WTC11 (cell line): ENCODE measurements at regions not wholly inside any gene's neighbourhood (a gene's known extent, or its start where the extent isn't known, plus 50 kb on each side); places are given as distances from the start of the nearest gene placed in this dataset.

ENCODE experiments used
- AFF4 ChIP-seq: sonication (generic); formaldehyde crosslinking; IDR thresholded peaks from 2 replicates; pipeline ENCODE4 v1.8.1; 2023; ENCODE audit warnings: mild to moderate bottlenecking, missing genetic modification reagents, borderline replicate concordance
- CREM ChIP-seq: sonication (generic); formaldehyde crosslinking; IDR thresholded peaks from 2 replicates; pipeline ENCODE4 v1.8.1; 2022; ENCODE audit warnings: mild to moderate bottlenecking, missing genetic modification reagents, moderate library complexity
- ETV6 ChIP-seq: sonication (generic); formaldehyde crosslinking; IDR thresholded peaks from 2 replicates; pipeline ENCODE4 v1.8.1; 2022; ENCODE audit warnings: mild to moderate bottlenecking, missing genetic modification reagents
- FOXK1 ChIP-seq: sonication (generic); formaldehyde crosslinking; IDR thresholded peaks from 2 replicates; pipeline ENCODE4 v1.8.0; 2022; ENCODE audit warnings: mild to moderate bottlenecking, moderate library complexity, missing genetic modification reagents
- FOXP1 ChIP-seq: sonication (generic); formaldehyde crosslinking; IDR thresholded peaks from 2 replicates; pipeline ENCODE4 v1.8.0; 2022; ENCODE audit warnings: missing genetic modification reagents, mild to moderate bottlenecking, moderate library complexity, borderline replicate concordance
- IRF2 ChIP-seq: sonication (generic); formaldehyde crosslinking; IDR thresholded peaks from 2 replicates; pipeline ENCODE4 v1.8.0; 2022; ENCODE audit warnings: low read depth, missing genetic modification reagents, borderline replicate concordance
- JUN ChIP-seq: sonication (generic); formaldehyde crosslinking; IDR thresholded peaks from 2 replicates; pipeline ENCODE4 v1.8.0; 2023; ENCODE audit warnings: mild to moderate bottlenecking, missing genetic modification reagents
- NFE2L1 ChIP-seq: sonication (generic); formaldehyde crosslinking; IDR thresholded peaks from 2 replicates; pipeline ENCODE4 v1.8.1; 2023; ENCODE audit warnings: missing genetic modification reagents
- NR3C1 ChIP-seq: sonication (generic); formaldehyde crosslinking; conservative IDR thresholded peaks from 2 replicates; pipeline ENCODE4 v1.8.1; 2023; ENCODE audit warnings: low read depth, mild to moderate bottlenecking, missing genetic modification reagents
- SMAD4 ChIP-seq: sonication (generic); formaldehyde crosslinking; IDR thresholded peaks from 2 replicates; pipeline ENCODE4 v1.8.0; 2022; ENCODE audit warnings: mild to moderate bottlenecking, missing genetic modification reagents
- TF ChIP-seq, protein P1 (sequence below): sonication (generic); formaldehyde crosslinking; IDR thresholded peaks from 2 replicates; pipeline ENCODE4 v1.8.1; 2023; ENCODE audit warnings: mild to moderate bottlenecking, moderate library complexity, missing genetic modification reagents
- TF ChIP-seq, protein P2 (sequence below): fragments of 200-600 bp; IDR thresholded peaks from 2 replicates; pipeline ENCODE4 v1.8.0; 2022; ENCODE audit warnings: antibody characterized with exemption
- TF ChIP-seq, protein P3 (sequence below): sonication (generic); formaldehyde crosslinking; conservative IDR thresholded peaks from 2 replicates; pipeline ENCODE4 v1.8.1; 2022; ENCODE audit warnings: mild to moderate bottlenecking, missing genetic modification reagents
- TF ChIP-seq, protein P4 (sequence below): sonication (generic); formaldehyde crosslinking; IDR thresholded peaks from 2 replicates; pipeline ENCODE4 v1.8.0; 2023; ENCODE audit warnings: missing genetic modification reagents

DNA sequence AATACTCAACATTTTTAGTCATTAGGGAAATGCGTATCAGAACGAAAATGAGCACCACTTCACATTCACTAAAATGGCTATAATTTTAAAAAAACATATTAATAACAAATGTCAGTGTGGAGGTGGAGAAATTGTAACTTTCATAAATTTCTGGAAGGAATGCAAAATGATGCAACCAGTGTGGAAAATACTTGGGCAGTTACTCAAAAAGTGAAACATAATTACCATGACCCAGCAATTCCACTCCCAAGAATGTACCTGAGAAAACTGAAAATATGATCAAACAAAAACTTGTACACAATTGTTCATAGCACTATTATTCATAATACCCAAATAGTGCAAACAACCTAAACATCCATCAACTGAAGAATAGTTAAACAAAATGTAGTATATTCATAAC is 76.1 kb upstream of the FAM241A start:
- TF ChIP-seq, protein P1, sequence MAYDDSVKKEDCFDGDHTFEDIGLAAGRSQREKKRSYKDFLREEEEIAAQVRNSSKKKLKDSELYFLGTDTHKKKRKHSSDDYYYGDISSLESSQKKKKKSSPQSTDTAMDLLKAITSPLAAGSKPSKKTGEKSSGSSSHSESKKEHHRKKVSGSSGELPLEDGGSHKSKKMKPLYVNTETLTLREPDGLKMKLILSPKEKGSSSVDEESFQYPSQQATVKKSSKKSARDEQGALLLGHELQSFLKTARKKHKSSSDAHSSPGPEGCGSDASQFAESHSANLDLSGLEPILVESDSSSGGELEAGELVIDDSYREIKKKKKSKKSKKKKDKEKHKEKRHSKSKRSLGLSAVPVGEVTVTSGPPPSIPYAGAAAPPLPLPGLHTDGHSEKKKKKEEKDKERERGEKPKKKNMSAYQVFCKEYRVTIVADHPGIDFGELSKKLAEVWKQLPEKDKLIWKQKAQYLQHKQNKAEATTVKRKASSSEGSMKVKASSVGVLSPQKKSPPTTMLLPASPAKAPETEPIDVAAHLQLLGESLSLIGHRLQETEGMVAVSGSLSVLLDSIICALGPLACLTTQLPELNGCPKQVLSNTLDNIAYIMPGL (CRISPR knock-in tag): no peak
- TF ChIP-seq, protein P2, sequence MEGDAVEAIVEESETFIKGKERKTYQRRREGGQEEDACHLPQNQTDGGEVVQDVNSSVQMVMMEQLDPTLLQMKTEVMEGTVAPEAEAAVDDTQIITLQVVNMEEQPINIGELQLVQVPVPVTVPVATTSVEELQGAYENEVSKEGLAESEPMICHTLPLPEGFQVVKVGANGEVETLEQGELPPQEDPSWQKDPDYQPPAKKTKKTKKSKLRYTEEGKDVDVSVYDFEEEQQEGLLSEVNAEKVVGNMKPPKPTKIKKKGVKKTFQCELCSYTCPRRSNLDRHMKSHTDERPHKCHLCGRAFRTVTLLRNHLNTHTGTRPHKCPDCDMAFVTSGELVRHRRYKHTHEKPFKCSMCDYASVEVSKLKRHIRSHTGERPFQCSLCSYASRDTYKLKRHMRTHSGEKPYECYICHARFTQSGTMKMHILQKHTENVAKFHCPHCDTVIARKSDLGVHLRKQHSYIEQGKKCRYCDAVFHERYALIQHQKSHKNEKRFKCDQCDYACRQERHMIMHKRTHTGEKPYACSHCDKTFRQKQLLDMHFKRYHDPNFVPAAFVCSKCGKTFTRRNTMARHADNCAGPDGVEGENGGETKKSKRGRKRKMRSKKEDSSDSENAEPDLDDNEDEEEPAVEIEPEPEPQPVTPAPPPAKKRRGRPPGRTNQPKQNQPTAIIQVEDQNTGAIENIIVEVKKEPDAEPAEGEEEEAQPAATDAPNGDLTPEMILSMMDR: no peak
- TF ChIP-seq NR3C1 (CRISPR knock-in tag) (no peak), FOXP1 (CRISPR knock-in tag) (no peak), CREM (CRISPR knock-in tag) (no peak), FOXK1 (CRISPR knock-in tag) (no peak), SMAD4 (no peak), IRF2 (CRISPR knock-in tag) (no peak), AFF4 (CRISPR knock-in tag) (no peak), JUN (no peak), ETV6 (CRISPR knock-in tag) (no peak), NFE2L1 (CRISPR knock-in tag) (no peak)
- TF ChIP-seq, protein P3, sequence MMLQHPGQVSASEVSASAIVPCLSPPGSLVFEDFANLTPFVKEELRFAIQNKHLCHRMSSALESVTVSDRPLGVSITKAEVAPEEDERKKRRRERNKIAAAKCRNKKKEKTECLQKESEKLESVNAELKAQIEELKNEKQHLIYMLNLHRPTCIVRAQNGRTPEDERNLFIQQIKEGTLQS (CRISPR knock-in tag): no peak
- TF ChIP-seq, protein P4, sequence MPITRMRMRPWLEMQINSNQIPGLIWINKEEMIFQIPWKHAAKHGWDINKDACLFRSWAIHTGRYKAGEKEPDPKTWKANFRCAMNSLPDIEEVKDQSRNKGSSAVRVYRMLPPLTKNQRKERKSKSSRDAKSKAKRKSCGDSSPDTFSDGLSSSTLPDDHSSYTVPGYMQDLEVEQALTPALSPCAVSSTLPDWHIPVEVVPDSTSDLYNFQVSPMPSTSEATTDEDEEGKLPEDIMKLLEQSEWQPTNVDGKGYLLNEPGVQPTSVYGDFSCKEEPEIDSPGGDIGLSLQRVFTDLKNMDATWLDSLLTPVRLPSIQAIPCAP (CRISPR knock-in tag): no peak
